Amniotic epithelial cell (primary cell): ENCODE measurements at regions not wholly inside any gene's neighbourhood (a gene's known extent, or its start where the extent isn't known, plus 50 kb on each side); places are given as distances from the start of the nearest gene placed in this dataset.
A peak's percentile ranks its signal among the peaks of the same experiment; 100 is the strongest.

Experiments used
- DNase-seq: peaks from one replicate; pipeline ENCODE4 v3.0.0-alpha.2; 2010; ENCODE audit warnings: low read depth

DNA sequence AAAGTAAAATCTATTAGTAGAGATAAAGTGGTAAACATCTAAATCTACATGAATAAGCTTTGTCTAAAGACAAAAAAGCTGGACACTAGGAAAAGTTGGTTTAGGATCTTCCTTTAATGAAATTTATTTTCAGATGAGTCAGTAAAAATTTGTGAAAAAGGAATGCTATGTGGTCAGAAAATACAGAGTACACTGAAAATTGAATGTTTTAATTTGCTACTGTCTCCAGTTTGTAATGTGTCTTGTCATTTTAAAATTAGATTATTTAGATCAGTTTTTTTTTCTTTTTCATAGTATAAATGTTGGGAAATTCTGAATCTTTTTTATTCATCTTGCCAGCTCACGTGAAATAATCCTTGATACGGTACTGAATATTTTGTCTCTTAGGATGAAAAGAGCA is 56.9 kb downstream of the SLITRK6 start:
- no peak for DNase-seq

DNA sequence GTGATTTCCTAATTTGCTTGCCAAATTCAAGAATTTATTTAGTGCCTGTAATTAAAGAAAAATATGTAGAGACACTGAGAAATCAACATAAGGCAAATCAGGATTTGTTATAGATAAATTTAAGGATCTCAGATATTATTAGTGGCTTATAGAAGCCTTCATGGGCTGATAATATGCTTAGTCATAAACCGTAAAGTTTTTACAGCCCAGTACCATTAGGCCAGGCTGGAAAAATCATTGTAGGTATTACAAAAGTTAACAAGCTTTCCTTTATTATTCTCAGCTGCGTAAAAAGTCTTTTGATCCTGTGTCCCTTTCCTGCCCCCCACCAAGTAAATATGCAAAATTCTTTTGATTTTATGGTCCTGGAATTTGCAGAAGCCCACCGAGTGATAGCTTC is 58.2 kb downstream of the SLITRK6 start:
- no peak for DNase-seq

DNA sequence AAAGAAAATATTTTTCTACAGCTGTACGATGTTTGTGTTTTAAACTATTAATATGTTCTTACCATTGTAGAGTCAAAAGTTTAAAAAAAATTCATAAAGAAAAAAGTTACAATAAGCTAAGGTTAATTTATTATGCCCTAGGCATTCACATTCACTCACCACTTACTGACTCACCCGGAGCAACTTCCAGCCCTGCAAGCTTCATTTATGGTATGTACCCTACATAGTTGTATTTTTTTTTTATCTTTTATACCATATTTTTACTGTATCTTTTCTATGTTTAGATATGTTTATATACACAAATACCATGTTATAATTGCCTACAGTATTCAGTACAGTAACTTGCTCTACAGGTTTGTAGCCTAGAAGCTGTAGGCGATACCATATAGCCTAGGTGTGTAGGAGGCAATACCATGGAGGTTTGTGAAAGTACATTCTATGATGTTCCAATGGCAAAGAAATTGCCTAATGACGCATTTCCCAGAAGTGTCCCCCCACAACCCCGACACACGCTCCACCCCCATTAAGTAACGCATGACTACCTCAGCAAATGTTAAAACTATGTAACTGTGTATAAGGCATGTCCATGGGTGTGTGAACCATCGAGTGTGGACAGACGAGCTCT is 60.4 kb downstream of the SLITRK6 start:
- no peak for DNase-seq

DNA sequence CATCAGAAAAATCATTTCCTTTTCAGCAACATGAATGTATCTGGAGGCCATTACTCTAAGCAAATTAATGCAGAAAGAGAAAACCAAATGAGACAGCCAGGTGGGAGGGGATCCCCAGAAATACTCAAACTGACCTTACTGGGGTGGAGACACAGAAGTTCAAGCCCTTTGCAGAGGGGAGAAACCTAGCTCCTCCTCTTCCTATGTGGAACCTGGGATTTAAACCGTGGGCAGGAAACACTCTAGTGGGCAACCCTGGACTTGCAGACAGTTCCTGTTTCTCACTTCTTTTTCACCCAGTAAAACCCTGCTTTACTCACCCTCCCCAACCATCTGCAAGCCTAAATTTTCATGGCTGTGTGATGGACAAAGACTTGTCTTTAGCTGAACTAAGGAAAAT is 61.3 kb downstream of the SLITRK6 start:
- no peak for DNase-seq

DNA sequence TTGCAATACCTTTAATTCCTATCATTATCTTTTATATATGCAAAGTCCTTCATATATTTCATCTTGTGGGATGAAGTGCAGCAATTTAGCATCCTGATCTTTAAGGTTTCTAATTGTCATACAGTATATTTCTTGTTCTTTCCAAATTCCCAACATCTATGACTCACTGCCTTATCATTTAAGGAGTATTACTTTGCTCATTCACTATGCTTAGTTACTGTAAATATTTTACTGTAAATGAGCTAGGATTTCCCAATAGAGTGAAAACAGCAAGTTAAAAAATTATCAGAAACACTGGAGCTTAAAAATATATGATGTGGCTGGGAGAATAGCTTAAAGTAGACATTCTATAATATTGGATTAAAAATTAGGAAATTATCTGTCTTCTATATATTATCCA is 69.9 kb downstream of the SLITRK6 start:
- peak; percentile 27 for DNase-seq

DNA sequence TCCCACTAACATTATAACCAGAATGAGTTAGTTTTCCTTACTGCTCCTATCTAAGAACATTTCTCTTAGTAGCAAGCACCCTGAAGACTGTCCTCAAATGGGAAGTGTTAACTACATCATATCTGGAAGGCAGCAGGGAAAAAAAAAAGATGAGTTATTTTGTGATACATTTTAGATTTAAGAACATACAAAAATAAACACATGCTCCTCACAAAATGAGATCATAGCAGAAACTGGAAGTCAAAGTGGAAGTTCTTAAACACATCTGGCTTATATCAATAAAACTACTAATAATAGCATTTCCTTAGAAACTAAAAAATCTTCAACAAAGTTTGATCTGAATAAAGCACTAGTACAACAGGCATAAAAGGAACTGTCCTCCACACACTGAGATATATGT is 70.4 kb downstream of the SLITRK6 start:
- no peak for DNase-seq

DNA sequence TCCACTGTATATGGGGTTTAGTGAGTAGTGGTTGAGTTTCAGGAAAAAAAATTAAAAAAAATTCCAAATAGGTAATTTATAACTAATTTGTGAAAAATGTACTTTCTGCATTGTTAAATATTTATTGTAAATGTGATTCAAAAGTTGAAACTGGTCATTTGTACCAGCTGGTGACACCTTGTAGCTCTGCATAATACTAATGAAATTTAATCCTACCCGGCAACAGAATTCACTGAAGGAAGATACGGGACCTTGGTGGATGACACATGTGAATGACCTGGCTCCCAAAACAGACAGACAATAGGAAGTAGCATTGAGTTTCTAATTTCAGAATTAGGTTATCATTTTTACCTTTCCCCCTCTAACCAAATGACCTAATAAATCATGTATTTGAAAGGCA is 73.8 kb downstream of the SLITRK6 start:
- no peak for DNase-seq

DNA sequence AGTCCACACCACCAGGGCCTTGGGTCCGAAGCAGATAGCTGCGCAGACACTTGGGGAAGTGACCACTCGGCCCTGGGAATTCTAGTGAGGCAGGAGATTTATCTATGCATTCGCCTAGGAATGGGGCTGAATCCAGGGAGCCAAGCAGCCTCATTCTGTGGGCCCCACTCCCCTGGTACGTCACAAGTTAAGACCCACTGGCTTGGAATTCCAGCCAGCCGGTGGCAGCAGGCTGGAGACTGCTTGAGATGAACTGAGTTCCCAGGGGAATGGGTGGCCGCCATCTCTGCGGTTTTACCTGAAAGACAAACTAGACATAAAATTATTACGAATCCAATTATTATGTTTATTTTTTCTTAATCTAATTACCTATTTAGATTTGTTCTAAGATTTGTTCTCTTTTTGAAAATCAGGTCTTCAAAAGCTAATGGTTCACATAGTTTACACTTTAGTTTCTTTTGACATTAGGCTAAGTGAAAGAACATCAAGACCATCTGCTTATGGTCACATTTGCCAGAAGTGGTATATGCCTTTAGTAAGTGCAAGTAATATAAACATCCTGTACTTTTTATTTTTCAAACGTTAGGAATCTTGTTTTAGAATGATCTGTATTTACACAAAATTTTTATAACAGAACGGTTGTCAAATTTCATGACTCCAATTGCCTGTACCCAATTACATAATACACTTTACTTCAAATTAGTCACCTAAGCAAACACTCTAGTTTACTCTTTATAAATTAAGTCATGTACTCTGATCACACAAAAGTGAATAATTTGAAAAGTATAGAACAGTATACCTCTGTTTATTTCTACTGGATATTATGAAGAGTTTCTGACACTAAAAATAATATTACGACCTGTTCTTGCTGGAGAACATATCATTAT is 74.4 kb downstream of the SLITRK6 start:
- DNase-seq = no peak

DNA sequence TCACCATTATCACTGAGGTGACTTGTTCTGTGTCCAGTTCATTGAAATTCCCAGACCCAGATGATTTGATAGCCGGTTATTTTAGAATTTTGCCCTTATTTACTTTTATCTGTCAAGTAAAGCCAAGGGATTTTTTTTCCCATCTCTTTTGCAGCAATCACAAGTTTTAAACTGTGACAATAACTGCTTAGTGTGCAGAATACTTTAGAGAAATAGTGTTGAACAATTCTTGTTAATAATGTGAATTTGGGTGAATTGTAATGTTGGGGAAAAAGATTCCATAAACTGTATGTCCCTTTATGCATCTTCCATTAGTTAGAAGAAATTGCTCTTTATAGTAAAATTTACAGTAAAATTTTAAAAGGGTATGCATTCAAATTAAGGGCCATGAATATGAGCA is 79.5 kb downstream of the SLITRK6 start:
- no peak for DNase-seq

DNA sequence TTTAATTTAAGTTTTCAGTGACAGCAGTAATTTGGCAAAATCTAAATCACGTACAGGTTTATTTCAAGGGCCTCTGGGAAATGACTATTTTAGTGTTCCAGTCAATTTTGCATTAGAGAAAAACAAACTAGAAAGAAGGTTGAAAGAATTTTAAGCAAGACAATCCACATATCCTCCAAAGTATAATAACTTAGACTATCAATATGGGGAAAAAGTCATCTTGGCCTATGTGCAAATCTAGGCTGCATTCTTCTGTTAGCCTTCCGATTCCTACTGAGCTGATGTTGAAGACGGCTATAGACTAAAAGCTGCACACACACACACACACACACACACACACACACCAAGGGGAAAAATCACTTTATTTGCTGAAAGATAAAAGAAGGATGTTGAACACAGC is 81.3 kb downstream of the SLITRK6 start:
- no peak for DNase-seq

DNA sequence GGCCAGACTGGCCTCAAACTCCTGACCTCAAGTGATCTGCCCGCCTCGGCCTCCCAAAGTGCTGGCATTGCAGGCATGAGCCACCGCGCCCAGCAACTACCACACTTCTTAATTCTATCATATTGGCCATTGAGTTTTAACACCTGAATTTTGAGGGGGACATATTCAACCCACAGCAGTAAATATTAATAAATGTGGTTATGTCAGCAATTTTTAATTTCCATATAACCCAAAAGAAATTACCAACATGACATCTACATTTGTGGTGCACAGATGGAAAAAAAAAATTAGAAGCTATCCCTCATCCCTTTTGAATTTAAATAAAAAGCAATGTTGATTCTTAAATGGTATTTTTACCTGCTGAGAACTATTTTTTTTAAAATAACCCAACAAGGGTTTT is 88.7 kb downstream of the SLITRK6 start:
- DNase-seq = no peak

DNA sequence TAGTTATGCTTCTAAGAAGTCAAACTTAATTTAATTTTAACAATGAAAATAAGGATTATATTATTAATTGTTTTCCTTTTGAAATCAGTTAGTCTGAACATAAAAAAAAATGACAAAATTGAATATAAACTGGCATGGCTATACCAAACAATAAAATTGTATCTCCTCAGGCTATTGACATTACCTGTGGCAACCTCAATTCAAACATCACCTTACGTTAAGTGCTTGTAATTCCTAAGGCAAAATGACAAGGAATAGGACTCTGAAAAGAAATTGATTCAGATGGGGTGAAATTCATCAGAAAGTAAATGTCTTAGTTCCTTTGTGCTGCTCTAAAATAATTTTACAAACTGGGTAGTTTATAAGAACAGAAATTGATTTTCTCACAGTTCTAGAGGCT is 89.5 kb downstream of the SLITRK6 start:
- DNase-seq = no peak

DNA sequence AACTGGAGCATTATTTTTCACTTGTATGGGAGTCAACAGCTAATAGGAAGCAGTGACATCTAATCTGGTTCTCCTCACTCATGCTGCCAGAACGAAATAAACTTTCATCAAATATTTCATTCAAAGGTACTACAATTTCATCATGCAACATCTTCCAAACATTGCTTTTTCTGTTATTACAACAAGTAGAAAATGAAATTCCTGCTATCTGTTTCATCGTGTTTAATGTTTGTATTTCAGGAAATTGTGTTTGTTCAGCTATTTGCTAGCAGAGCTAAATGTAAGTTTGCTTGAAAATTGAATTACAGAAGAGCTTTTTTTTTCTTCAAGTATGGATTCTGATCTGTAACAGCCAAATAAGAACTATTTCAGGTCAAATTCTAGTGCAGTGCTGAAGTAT is 90.1 kb downstream of the SLITRK6 start:
- DNase-seq = no peak

DNA sequence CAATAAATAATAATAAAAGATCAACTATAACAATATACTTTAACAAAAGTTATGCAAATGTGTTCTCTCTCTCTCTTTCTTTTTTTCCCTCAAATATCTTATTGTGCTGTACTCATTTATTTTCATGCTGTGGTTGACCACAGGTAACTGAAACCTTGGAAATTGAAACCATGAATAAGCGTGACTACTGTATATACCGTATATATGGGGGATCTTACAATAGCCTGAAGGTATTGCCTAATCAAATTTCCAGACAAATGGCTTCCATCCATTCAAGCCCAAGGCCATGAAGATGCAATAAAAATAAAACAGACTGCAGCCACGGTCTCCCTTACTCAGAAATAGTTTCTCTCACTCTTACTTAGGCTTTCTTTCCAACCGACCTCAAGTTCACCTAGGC is 98.3 kb downstream of the SLITRK6 start:
- DNase-seq = no peak

DNA sequence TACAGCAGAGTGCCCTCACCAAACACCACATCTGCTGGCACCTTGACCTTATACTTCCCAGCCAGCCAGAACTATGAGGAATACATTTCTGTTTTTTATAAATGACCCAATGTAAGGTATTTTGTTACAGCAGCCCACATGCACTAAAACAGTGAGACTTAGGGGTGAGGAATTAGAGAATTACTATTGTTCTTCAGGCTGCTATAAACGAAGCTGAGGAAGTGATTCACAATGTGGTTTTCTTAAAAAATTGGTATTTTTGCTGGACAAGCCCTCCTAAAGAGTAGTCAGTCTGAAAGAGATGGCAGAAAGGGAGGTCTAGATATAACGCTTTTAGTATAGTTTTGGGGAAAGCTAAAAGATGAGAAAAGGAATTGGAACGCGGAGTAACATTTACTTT is 101.0 kb downstream of the SLITRK6 start:
- no peak for DNase-seq

DNA sequence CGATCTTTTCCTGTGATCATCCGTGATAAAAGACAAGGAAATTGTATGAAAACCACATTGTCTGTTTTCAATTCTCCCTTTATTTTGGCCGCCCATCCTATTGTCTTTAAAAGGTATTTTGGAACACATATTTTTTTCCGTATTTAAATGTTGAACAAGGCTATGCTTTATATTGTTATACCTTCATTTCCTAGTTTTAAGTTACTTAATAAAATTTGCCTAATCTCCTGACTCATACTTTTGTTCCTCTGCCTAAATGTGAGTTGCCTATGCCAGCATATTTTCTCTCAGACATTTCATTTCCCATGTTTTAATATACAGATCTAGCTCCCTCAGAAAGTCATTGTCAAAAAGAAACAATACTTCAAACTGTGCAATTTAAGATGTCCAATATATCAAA is 104.2 kb downstream of the SLITRK6 start:
- no peak for DNase-seq

DNA sequence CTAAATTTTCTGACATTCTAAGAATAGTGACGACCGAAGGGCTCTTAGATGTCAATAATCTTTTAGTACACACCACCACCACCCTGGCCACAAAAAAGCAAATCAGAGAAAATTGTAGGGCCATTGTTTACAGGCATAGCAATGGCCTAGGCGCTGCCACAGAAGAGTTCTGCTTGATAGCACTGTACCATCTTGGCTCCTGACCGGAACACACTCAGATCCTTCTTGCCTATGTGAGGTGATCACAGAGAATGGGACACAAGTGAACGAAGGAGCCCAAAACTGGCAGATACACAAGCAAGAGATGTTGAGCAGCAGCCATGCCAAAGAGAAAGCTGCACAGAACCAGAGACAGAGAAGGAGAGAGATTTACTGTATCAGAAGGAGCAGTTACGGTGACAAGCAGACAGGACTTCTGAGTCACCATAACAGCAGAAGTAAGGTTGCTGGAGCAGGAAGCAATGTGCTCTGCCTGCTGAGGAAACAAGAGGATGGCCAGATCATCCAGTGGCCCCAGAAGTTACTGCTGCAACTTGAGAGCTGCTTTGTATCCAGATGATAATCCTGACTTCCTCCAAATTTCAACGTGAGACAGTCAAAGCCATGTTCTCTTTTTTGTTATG is 105.2 kb downstream of the SLITRK6 start:
- DNase-seq = no peak

DNA sequence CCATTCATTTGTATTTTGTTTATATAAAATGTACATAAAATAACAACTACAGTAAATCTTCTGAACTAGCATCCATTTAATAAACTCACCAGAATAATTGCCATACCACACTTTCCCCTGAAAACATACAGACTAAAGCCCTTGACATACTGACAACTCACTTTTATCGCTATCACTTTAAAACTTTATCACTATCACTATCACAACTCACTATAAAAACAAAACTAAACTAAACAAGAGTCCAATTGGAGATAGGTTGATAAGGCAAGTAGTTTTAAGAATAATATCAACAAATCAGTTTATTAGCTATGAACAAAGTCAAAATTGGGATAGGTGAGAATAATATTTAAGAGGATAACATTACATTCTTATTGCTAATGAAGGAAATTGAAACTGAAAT is 108.9 kb downstream of the SLITRK6 start:
- no peak for DNase-seq

DNA sequence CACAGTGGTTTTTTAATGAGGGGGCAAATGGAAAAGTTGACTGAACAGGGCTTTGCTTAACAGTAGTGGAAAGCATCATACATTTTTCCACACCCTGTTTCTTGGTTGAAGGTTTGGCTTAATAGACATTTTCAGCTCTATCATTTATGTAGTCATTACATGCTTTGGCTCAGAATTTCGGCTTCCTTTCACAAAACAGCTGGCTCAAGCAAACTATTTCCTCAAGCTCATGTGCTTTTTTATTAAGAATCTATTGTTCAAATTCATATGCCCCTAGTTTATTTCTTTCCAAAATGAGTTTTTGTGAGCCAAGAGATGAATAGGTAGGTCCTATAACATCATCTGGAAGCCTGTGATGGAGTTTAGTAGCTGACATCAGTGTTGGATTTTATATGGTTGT is 113.8 kb downstream of the SLITRK6 start:
- DNase-seq = no peak

DNA sequence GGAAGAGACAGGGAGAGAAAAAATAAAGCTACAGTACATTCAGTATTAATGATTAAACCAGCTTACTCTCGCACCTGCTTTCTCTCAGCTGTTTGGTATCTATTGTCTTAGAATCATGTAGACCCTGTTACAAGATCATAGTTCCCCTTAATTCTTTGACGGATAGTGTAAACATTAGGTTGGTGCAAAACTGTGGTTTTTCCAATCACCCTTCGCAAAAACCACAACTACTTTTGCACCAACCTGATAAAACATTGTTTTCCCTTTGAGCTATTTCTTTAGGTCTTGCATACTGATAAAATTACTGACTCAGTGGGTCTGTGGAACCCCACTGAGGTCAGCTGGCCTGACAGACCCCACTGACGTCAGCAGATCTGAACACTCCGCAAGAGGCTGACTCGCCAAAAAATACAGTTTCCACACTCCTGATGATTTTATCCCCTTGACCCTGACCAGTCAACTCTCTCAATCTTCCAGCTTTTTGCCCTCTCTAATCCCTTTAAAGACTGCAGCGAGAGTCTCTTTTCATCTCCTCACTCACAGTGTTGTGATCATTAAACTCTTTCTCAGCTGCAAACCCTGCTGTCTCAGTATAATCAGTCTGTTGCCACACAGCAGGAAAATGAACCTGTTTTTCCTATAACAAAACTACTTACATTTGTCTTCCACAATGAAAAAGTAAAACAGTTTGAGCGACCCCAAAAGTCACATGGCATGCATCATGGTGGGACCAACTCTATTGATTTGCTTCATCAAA is 123.9 kb downstream of the SLITRK6 start:
- DNase-seq = no peak

DNA sequence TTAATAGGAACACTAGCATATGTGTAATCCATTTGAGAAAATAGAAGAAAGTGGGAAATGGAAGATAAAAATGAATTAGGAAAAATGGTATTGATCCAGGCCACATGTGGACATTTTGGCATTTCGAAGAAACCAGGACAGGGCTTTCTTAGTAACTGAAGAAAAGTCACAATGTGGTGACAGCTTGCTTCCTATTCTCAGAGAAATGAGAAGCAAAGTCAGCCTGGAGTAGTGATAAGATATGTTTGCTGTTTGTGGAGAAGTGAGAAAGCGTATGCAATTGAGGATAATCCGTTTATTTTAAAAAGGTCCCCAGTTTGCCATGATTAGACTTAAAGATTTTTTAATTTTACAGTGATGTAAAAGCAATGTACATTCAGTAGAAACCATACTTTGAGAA is 127.9 kb downstream of the SLITRK6 start:
- DNase-seq = no peak

DNA sequence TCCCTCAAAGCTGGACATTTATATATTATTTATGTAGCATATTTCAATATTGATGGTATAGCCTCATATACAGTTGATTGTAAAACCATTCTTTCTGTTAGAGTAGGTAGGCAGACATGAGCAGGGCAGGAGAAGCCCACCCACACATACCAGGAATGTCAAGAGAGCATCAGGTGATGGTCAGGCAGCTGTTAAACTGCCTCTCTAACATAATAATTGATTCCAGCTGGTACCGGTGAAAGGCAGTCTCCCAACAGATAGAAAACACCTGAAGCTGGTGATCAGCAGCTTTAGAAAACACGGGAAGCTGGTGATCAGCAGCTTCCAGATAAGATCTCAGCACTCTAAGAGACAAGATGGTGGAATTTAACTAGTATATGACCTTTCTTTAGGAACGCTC is 132.9 kb downstream of the SLITRK6 start:
- no peak for DNase-seq

DNA sequence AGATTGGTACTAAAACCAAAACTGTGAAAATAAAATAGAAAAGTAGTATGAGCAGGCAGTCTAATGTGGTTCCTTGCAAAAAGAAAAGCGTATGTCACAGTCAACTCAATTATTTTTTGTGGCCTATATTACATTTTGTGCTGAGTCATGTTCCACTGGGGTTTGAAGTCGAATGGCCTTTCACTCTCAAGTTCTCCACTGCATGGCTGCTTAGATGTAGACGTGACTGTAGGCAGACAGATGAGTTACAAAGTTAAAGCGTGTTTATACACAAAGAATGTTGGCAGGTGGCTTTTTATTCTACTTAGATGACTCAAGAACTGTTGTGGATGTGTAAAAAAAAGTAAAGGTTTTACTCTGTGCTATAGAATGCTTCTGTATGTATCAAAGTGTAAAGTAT is 133.9 kb downstream of the SLITRK6 start:
- DNase-seq = no peak
